ENCODE measurements at regions not wholly inside any gene's neighbourhood (a gene's known extent, or its start where the extent isn't known, plus 50 kb on each side); places are given as distances from the start of the nearest gene placed in this dataset.

- Histone ChIP-seq H3K4me3 (ENCODE audit: low read length) (no peak overlapping the region), H3K4me1 (ENCODE audit: low read length) (peaks cover 15% of the 10 kb centered on the region), H3K9ac (ENCODE audit: low read length) (no peak overlapping the region), H3K27ac (ENCODE audit: low read length) (no peak overlapping the region), H3K9me3 (ENCODE audit: low read length) (no peaks in the 10 kb centered on the region), H3K9me2 (replicated peaks; ENCODE audit: insufficient read depth, low read length) (no peaks in the 10 kb centered on the region), H3K79me2 (ENCODE audit: low read length) (no peaks in the 10 kb centered on the region), H3K36me3 (ENCODE audit: insufficient read depth, low read length) (no peaks in the 10 kb centered on the region), H4K20me1 (ENCODE audit: insufficient read depth, low read depth, low read length) (no peaks in the 10 kb centered on the region), H3K27me3 (ENCODE audit: low read length) (no peaks in the 10 kb centered on the region), H2AFZ (ENCODE audit: low read length) (no peak overlapping the region), H3K4me2 (ENCODE audit: low read depth, low read length, poor library complexity, severe bottlenecking) (no peak overlapping the region)
- no peak for DNase-seq
Observed at GRCh38 chr2:107174171-107174570, 288.2 kb upstream of the ST6GAL2 start.

GRCh38 chr2:107182981-107183380 lies 297.0 kb upstream of the ST6GAL2 start:
- Histone ChIP-seq H3K4me2 (ENCODE audit: low read depth, low read length, poor library complexity, severe bottlenecking) (no peak overlapping the region), H3K9me2 (replicated peaks; ENCODE audit: insufficient read depth, low read length) (no peaks in the 10 kb centered on the region), H2AFZ (ENCODE audit: low read length) (no peak overlapping the region), H4K20me1 (ENCODE audit: insufficient read depth, low read depth, low read length) (no peaks in the 10 kb centered on the region), H3K79me2 (ENCODE audit: low read length) (no peaks in the 10 kb centered on the region), H3K9ac (ENCODE audit: low read length) (no peak overlapping the region), H3K27ac (ENCODE audit: low read length) (no peak overlapping the region), H3K27me3 (ENCODE audit: low read length) (no peaks in the 10 kb centered on the region), H3K4me3 (ENCODE audit: low read length) (no peak overlapping the region), H3K4me1 (ENCODE audit: low read length) (peaks cover 23% of the 10 kb centered on the region), H3K36me3 (ENCODE audit: insufficient read depth, low read length) (no peaks in the 10 kb centered on the region), H3K9me3 (ENCODE audit: low read length) (no peaks in the 10 kb centered on the region)
- no peak for DNase-seq

GRCh38 chr2:107187870-107188269 lies 301.9 kb upstream of the ST6GAL2 start:
- no peak overlapping the region for H3K4me2 ChIP-seq (ENCODE audit: low read depth, low read length, poor library complexity, severe bottlenecking)
- no peak overlapping the region for H3K4me3 ChIP-seq (ENCODE audit: low read length)
- no peaks in the 10 kb centered on the region for H3K27me3 ChIP-seq (ENCODE audit: low read length)
- H3K9me2 ChIP-seq (replicated peaks; ENCODE audit: insufficient read depth, low read length) = no peaks in the 10 kb centered on the region
- no peak overlapping the region for H3K27ac ChIP-seq (ENCODE audit: low read length)
- H3K9me3 ChIP-seq (ENCODE audit: low read length) = no peaks in the 10 kb centered on the region
- no peaks in the 10 kb centered on the region for H3K79me2 ChIP-seq (ENCODE audit: low read length)
- H2AFZ ChIP-seq (ENCODE audit: low read length) = no peak overlapping the region
- peak; percentile 46 for DNase-seq
- no peaks in the 10 kb centered on the region for H3K36me3 ChIP-seq (ENCODE audit: insufficient read depth, low read length)
- peaks cover 21% of the 10 kb centered on the region for H3K4me1 ChIP-seq (ENCODE audit: low read length)
- H4K20me1 ChIP-seq (ENCODE audit: insufficient read depth, low read depth, low read length) = no peaks in the 10 kb centered on the region
- no peak overlapping the region for H3K9ac ChIP-seq (ENCODE audit: low read length)

GRCh38 chr2:107195631-107196030 lies 309.7 kb upstream of the ST6GAL2 start:
- H3K4me2 ChIP-seq (ENCODE audit: low read depth, low read length, poor library complexity, severe bottlenecking) = no peak overlapping the region
- no peaks in the 10 kb centered on the region for H3K4me1 ChIP-seq (ENCODE audit: low read length)
- no peaks in the 10 kb centered on the region for H4K20me1 ChIP-seq (ENCODE audit: insufficient read depth, low read depth, low read length)
- H3K9me2 ChIP-seq (replicated peaks; ENCODE audit: insufficient read depth, low read length) = no peaks in the 10 kb centered on the region
- H3K27me3 ChIP-seq (ENCODE audit: low read length) = no peaks in the 10 kb centered on the region
- H3K27ac ChIP-seq (ENCODE audit: low read length) = no peak overlapping the region
- H3K36me3 ChIP-seq (ENCODE audit: insufficient read depth, low read length) = no peaks in the 10 kb centered on the region
- no peaks in the 10 kb centered on the region for H3K79me2 ChIP-seq (ENCODE audit: low read length)
- no peak overlapping the region for H3K9ac ChIP-seq (ENCODE audit: low read length)
- DNase-seq = no peak
- no peak overlapping the region for H3K4me3 ChIP-seq (ENCODE audit: low read length)
- no peaks in the 10 kb centered on the region for H3K9me3 ChIP-seq (ENCODE audit: low read length)
- H2AFZ ChIP-seq (ENCODE audit: low read length) = no peak overlapping the region

- Histone ChIP-seq H3K27me3 (ENCODE audit: low read length) (no peaks in the 10 kb centered on the region), H3K4me1 (ENCODE audit: low read length) (no peaks in the 10 kb centered on the region), H4K20me1 (ENCODE audit: insufficient read depth, low read depth, low read length) (no peaks in the 10 kb centered on the region), H3K4me2 (ENCODE audit: low read depth, low read length, poor library complexity, severe bottlenecking) (no peak overlapping the region), H3K4me3 (ENCODE audit: low read length) (no peak overlapping the region), H3K9ac (ENCODE audit: low read length) (no peak overlapping the region), H3K36me3 (ENCODE audit: insufficient read depth, low read length) (no peaks in the 10 kb centered on the region), H3K79me2 (ENCODE audit: low read length) (no peaks in the 10 kb centered on the region), H3K27ac (ENCODE audit: low read length) (no peak overlapping the region), H3K9me2 (replicated peaks; ENCODE audit: insufficient read depth, low read length) (no peaks in the 10 kb centered on the region), H3K9me3 (ENCODE audit: low read length) (no peaks in the 10 kb centered on the region), H2AFZ (ENCODE audit: low read length) (no peak overlapping the region; the same call in 1 of the 2 replicates)
- no peak for DNase-seq
Observed at GRCh38 chr2:107197594-107198294, 311.8 kb upstream of the ST6GAL2 start.

GRCh38 chr2:107202962-107203591 lies 317.1 kb upstream of the ST6GAL2 start:
- no peaks in the 10 kb centered on the region for H4K20me1 ChIP-seq (ENCODE audit: insufficient read depth, low read depth, low read length)
- H3K27ac ChIP-seq (ENCODE audit: low read length) = no peak overlapping the region
- H3K4me1 ChIP-seq (ENCODE audit: low read length) = no peaks in the 10 kb centered on the region
- no peak for DNase-seq
- H3K27me3 ChIP-seq (ENCODE audit: low read length) = no peaks in the 10 kb centered on the region
- H3K36me3 ChIP-seq (ENCODE audit: insufficient read depth, low read length) = no peaks in the 10 kb centered on the region
- no peak overlapping the region for H2AFZ ChIP-seq (ENCODE audit: low read length)
- no peaks in the 10 kb centered on the region for H3K79me2 ChIP-seq (ENCODE audit: low read length)
- no peak overlapping the region for H3K4me2 ChIP-seq (ENCODE audit: low read depth, low read length, poor library complexity, severe bottlenecking)
- no peak overlapping the region for H3K9ac ChIP-seq (ENCODE audit: low read length)
- no peaks in the 10 kb centered on the region for H3K9me2 ChIP-seq (replicated peaks; ENCODE audit: insufficient read depth, low read length)
- no peak overlapping the region for H3K4me3 ChIP-seq (ENCODE audit: low read length)
- H3K9me3 ChIP-seq (ENCODE audit: low read length) = no peaks in the 10 kb centered on the region

- no peaks in the 10 kb centered on the region for H3K9me2 ChIP-seq (replicated peaks; ENCODE audit: insufficient read depth, low read length)
- H3K27me3 ChIP-seq (ENCODE audit: low read length) = peaks cover 2% of the 10 kb centered on the region; the same call in 1 of the 2 replicates
- H3K9me3 ChIP-seq (ENCODE audit: low read length) = no peaks in the 10 kb centered on the region
- DNase-seq = no peak
- no peak overlapping the region for H3K27ac ChIP-seq (ENCODE audit: low read length)
- H3K36me3 ChIP-seq (ENCODE audit: insufficient read depth, low read length) = peaks cover 2% of the 10 kb centered on the region; the same call in 1 of the 2 replicates
- H2AFZ ChIP-seq (ENCODE audit: low read length) = no peak overlapping the region
- H3K4me3 ChIP-seq (ENCODE audit: low read length) = no peak overlapping the region
- no peaks in the 10 kb centered on the region for H3K79me2 ChIP-seq (ENCODE audit: low read length)
- no peak overlapping the region for H3K4me2 ChIP-seq (ENCODE audit: low read depth, low read length, poor library complexity, severe bottlenecking)
- H4K20me1 ChIP-seq (ENCODE audit: insufficient read depth, low read depth, low read length) = no peaks in the 10 kb centered on the region
- no peak overlapping the region for H3K9ac ChIP-seq (ENCODE audit: low read length)
- peaks cover 28% of the 10 kb centered on the region for H3K4me1 ChIP-seq (ENCODE audit: low read length)
Observed at GRCh38 chr2:107215401-107216350, 329.7 kb upstream of the ST6GAL2 start.

- no peak for DNase-seq
- no peaks in the 10 kb centered on the region for H4K20me1 ChIP-seq (ENCODE audit: insufficient read depth, low read depth, low read length)
- H3K4me3 ChIP-seq (ENCODE audit: low read length) = no peak overlapping the region
- H3K9ac ChIP-seq (ENCODE audit: low read length) = no peak overlapping the region
- H3K9me2 ChIP-seq (replicated peaks; ENCODE audit: insufficient read depth, low read length) = no peaks in the 10 kb centered on the region
- no peaks in the 10 kb centered on the region for H3K9me3 ChIP-seq (ENCODE audit: low read length)
- no peaks in the 10 kb centered on the region for H3K79me2 ChIP-seq (ENCODE audit: low read length)
- H3K36me3 ChIP-seq (ENCODE audit: insufficient read depth, low read length) = peaks cover 2% of the 10 kb centered on the region; the same call in 1 of the 2 replicates
- H3K4me2 ChIP-seq (ENCODE audit: low read depth, low read length, poor library complexity, severe bottlenecking) = no peak overlapping the region
- H3K4me1 ChIP-seq (ENCODE audit: low read length) = peaks cover 31% of the 10 kb centered on the region
- H3K27ac ChIP-seq (ENCODE audit: low read length) = no peak overlapping the region
- no peak overlapping the region for H2AFZ ChIP-seq (ENCODE audit: low read length)
- H3K27me3 ChIP-seq (ENCODE audit: low read length) = peaks cover 3% of the 10 kb centered on the region; the same call in 1 of the 2 replicates
Observed at GRCh38 chr2:107218208-107218607, 332.2 kb upstream of the ST6GAL2 start.

Data from Karpas-422 (cell line).